Right lung (tissue), 2 donors: ENCODE measurements at regions not wholly inside any gene's neighbourhood (a gene's known extent, or its start where the extent isn't known, plus 50 kb on each side); places are given as distances from the start of the nearest gene placed in this dataset.

Source experiments
- DNase-seq, 2 donors: peaks; one replicate each; pipeline ENCODE4 v3.0.0-alpha.2; 2013

- DNase-seq, result no peak
Measured at GRCh38 chr18:42185486-42185885, 230.5 kb downstream of the PIK3C3 start.

GRCh38 chr18:42187611-42188380 is 232.8 kb downstream of the PIK3C3 start:
- no peak for DNase-seq

- DNase-seq, result no peak
Measured at GRCh38 chr18:42190643-42191042, 235.6 kb downstream of the PIK3C3 start.

- DNase-seq, result no peak
Measured at GRCh38 chr18:42192251-42193248, 237.5 kb downstream of the PIK3C3 start.

GRCh38 chr18:42196651-42197050 is 241.6 kb downstream of the PIK3C3 start:
- no peak for DNase-seq

- no peak for DNase-seq
Measured at GRCh38 chr18:42201137-42201536, 246.1 kb downstream of the PIK3C3 start.

GRCh38 chr18:42211201-42211600 is 256.2 kb downstream of the PIK3C3 start:
- DNase-seq, result no peak

- DNase-seq, result no peak
Measured at GRCh38 chr18:42222557-42222956, 267.5 kb downstream of the PIK3C3 start.

- no peak for DNase-seq
Measured at GRCh38 chr18:42228581-42228980, 273.5 kb downstream of the PIK3C3 start.

- DNase-seq, result no peak
Measured at GRCh38 chr18:42229211-42230210, 274.5 kb downstream of the PIK3C3 start.

- DNase-seq, result no peak
Measured at GRCh38 chr18:42230636-42231035, 275.6 kb downstream of the PIK3C3 start.

GRCh38 chr18:42231284-42231683 is 276.2 kb downstream of the PIK3C3 start:
- no peak for DNase-seq

GRCh38 chr18:42231796-42232195 is 276.8 kb downstream of the PIK3C3 start:
- no peak for DNase-seq

- no peak for DNase-seq
Measured at GRCh38 chr18:42233908-42234307, 278.9 kb downstream of the PIK3C3 start.

- DNase-seq, result no peak
Measured at GRCh38 chr18:42242758-42243157, 287.7 kb downstream of the PIK3C3 start.

GRCh38 chr18:42245137-42245536 is 290.1 kb downstream of the PIK3C3 start:
- DNase-seq, result no peak

GRCh38 chr18:42255908-42256765 is 301.1 kb downstream of the PIK3C3 start:
- DNase-seq, result no peak

- no peak for DNase-seq
Measured at GRCh38 chr18:42258301-42258965, 303.4 kb downstream of the PIK3C3 start.

GRCh38 chr18:42261731-42262130 is 306.7 kb downstream of the PIK3C3 start:
- DNase-seq, result no peak

- DNase-seq, result no peak
Measured at GRCh38 chr18:42264497-42264896, 309.5 kb downstream of the PIK3C3 start.
